Panc1 (cell line): ENCODE measurements at regions not wholly inside any gene's neighbourhood (a gene's known extent, or its start where the extent isn't known, plus 50 kb on each side); places are given as distances from the start of the nearest gene placed in this dataset.

ENCODE experiments used
- ATAC-seq: fragments of 200-7000 bp; cut with Tn5 transposase; 2 replicates; pipeline ENCODE4 v1.9.1; 2020; ENCODE audit warnings: mild to moderate bottlenecking, moderate library complexity
- BruUV-seq: library from RNA; stranded (reverse); fragments of 400-500 nt; replicated peaks from 2 replicates; lab custom pipeline; 2021; lab: Mats Ljungman, UMichigan
- CTCF ChIA-PET: fragments of 300-600 bp; sonication (Branson Sonifier 250); formaldehyde crosslinking; loops from one replicate; lab custom pipeline; 2022; ENCODE audit warnings: antibody characterized with exemption; lab: Charles Lee
- POLR2A ChIA-PET: fragments of 300-600 bp; sonication (Branson Sonifier 250); formaldehyde crosslinking; loops from one replicate; lab custom pipeline; 2022; ENCODE audit warnings: antibody characterized with exemption; lab: Charles Lee
- DNase-seq: peaks from one replicate; pipeline ENCODE4 v3.0.0-alpha.2; 2010; ENCODE audit warnings: low read depth, low spot score
- H3K27ac ChIP-seq: 2 replicates; pipeline ENCODE4 v1.5.1; 2011; ENCODE audit warnings: mild to moderate bottlenecking, low read length, inconsistent platforms
- H3K27me3 ChIP-seq: fragments of 200-500 bp; sonication (Bioruptor generic); 2 replicates; pipeline ENCODE4 v1.6.0; 2014; ENCODE audit warnings: low read length, inconsistent platforms; ENCODE audit not compliant: control insufficient read depth, insufficient read depth
- H3K36me3 ChIP-seq: fragments of 200-500 bp; sonication (Bioruptor generic); 2 replicates; pipeline ENCODE4 v1.5.1; 2014; ENCODE audit warnings: inconsistent platforms, mild to moderate bottlenecking, low read length, moderate library complexity; ENCODE audit not compliant: control insufficient read depth, insufficient read depth
- H3K4me1 ChIP-seq: 2 replicates; pipeline ENCODE4 v1.5.1; 2011; ENCODE audit warnings: inconsistent platforms, mild to moderate bottlenecking, low read length, moderate library complexity; ENCODE audit not compliant: control insufficient read depth, insufficient read depth
- H3K4me3 ChIP-seq, 2 experiments: 2 replicates each; pipeline ENCODE4 v1.5.1; 2011 to 2012; ENCODE audit warnings: low read depth in 2 of 2, low read length in 2 of 2, mild to moderate bottlenecking in 2 of 2, inconsistent platforms in 1 of 2, moderate library complexity in 1 of 2
- H3K9me3 ChIP-seq: fragments of 200-500 bp; sonication (Bioruptor generic); 2 replicates; pipeline ENCODE4 v1.5.1; 2014; ENCODE audit warnings: low read depth, mild to moderate bottlenecking, inconsistent platforms, low read length, moderate library complexity; ENCODE audit not compliant: control insufficient read depth, insufficient read depth
- POLR2AphosphoS5 ChIP-seq: IDR thresholded peaks from 2 replicates; pipeline ENCODE4 v1.6.1; 2012; ENCODE audit warnings: mild to moderate bottlenecking, low read depth, low read length, moderate library complexity
- SIN3A ChIP-seq: IDR thresholded peaks from 2 replicates; pipeline ENCODE4 v1.6.1; 2012; ENCODE audit warnings: low read depth, mild to moderate bottlenecking, low read length, moderate library complexity, borderline replicate concordance; ENCODE audit not compliant: insufficient read depth
- TCF7L2 ChIP-seq: IDR thresholded peaks from 2 replicates; pipeline ENCODE4 v1.6.1; 2011; ENCODE audit warnings: mild to moderate bottlenecking, low read depth, low read length, inconsistent platforms
- in situ Hi-C: cut with HindIII; loops from 2 replicates; pipeline ENCODE4 v1.10.0; 2016; ENCODE audit warnings: low sequenced_read_pairs, low pct_unique_long_range_greater_than_20kb
- intact Hi-C: fragments of 100-400 bp; cut with micrococcal nuclease; formaldehyde crosslinking; loops from one replicate; pipeline ENCODE4 v1.10.0; 2022; ENCODE audit not compliant: unreplicated experiment
- TF ChIP-seq, protein P1 (sequence below): fragments of 450-650 bp; IDR thresholded peaks from 2 replicates; pipeline ENCODE4 v1.5.1; 2017; ENCODE audit warnings: mild to moderate bottlenecking
- TF ChIP-seq, protein P2 (sequence below), 2 experiments: IDR thresholded peaks; 2 replicates each; pipeline ENCODE4 v1.6.1; 2011 to 2012; ENCODE audit warnings: low read depth in 2 of 2, control low read depth in 1 of 2, low read length in 1 of 2, mild to moderate bottlenecking in 1 of 2, moderate library complexity in 1 of 2; ENCODE audit not compliant: insufficient read depth in 1 of 2

DNA sequence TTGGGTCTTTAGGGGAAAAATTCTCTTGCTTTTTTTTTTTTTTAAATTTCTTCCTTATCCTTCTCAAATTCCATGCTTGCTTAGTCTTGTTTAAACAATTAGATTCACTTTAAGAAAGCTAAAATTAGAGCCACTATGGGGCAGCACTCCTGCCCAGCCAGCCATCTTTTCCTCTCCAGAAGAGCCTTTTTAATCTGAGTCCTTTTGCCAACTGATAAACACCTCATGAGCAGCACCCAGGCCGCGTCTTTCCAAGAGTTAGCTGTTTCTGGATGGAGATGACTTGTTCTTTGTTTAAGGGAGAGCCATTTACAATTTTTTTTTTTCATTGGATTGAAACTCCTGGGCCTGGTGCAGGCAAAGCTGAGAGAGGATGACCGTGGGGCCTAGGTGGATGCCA is 53.3 kb upstream of the TSPAN2 start:
- H3K4me1 ChIP-seq = no peaks in the 10 kb centered on the region
- POLR2A ChIA-PET = no interaction called here
- no peaks in the 10 kb centered on the region for H3K27me3 ChIP-seq
- CTCF ChIA-PET = no interaction called here
- no peak overlapping the region for H3K27ac ChIP-seq
- BruUV-seq = no TSS peak
- in situ Hi-C loops (no loop called here), intact Hi-C loops (no loop called here)
- no peak for TF ChIP-seq SIN3A
- TF ChIP-seq TCF7L2 = no peak
- TF ChIP-seq, protein P1, sequence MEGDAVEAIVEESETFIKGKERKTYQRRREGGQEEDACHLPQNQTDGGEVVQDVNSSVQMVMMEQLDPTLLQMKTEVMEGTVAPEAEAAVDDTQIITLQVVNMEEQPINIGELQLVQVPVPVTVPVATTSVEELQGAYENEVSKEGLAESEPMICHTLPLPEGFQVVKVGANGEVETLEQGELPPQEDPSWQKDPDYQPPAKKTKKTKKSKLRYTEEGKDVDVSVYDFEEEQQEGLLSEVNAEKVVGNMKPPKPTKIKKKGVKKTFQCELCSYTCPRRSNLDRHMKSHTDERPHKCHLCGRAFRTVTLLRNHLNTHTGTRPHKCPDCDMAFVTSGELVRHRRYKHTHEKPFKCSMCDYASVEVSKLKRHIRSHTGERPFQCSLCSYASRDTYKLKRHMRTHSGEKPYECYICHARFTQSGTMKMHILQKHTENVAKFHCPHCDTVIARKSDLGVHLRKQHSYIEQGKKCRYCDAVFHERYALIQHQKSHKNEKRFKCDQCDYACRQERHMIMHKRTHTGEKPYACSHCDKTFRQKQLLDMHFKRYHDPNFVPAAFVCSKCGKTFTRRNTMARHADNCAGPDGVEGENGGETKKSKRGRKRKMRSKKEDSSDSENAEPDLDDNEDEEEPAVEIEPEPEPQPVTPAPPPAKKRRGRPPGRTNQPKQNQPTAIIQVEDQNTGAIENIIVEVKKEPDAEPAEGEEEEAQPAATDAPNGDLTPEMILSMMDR = no peak
- TF ChIP-seq POLR2AphosphoS5 = no peak
- TF ChIP-seq, protein P2, sequence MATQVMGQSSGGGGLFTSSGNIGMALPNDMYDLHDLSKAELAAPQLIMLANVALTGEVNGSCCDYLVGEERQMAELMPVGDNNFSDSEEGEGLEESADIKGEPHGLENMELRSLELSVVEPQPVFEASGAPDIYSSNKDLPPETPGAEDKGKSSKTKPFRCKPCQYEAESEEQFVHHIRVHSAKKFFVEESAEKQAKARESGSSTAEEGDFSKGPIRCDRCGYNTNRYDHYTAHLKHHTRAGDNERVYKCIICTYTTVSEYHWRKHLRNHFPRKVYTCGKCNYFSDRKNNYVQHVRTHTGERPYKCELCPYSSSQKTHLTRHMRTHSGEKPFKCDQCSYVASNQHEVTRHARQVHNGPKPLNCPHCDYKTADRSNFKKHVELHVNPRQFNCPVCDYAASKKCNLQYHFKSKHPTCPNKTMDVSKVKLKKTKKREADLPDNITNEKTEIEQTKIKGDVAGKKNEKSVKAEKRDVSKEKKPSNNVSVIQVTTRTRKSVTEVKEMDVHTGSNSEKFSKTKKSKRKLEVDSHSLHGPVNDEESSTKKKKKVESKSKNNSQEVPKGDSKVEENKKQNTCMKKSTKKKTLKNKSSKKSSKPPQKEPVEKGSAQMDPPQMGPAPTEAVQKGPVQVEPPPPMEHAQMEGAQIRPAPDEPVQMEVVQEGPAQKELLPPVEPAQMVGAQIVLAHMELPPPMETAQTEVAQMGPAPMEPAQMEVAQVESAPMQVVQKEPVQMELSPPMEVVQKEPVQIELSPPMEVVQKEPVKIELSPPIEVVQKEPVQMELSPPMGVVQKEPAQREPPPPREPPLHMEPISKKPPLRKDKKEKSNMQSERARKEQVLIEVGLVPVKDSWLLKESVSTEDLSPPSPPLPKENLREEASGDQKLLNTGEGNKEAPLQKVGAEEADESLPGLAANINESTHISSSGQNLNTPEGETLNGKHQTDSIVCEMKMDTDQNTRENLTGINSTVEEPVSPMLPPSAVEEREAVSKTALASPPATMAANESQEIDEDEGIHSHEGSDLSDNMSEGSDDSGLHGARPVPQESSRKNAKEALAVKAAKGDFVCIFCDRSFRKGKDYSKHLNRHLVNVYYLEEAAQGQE (IDR thresholded peaks at IDR 0.05; ENCODE audit: insufficient read depth in 1 of 2, low read depth in 2 of 2, low read length in 1 of 2) = no peak
- DNase-seq (no peak), ATAC-seq (no peak)
- no peaks in the 10 kb centered on the region for H3K9me3 ChIP-seq
- H3K36me3 ChIP-seq = no peaks in the 10 kb centered on the region
- H3K4me3 ChIP-seq = no peak overlapping the region

DNA sequence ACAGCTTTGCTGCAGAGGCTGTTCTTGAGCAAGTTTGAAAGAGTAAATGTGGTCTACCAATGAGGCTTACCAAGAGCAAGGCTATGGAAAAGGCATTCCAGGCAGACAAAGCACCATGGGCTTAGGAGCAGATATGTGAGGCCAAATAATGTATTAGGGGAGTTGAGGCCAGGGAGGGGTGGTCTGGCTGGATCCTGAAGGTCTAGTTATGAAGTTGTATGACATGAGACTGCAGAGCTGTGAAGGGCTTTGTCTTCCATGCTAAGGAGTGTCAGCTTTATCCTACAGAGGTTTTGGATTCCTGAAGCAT is 51.8 kb upstream of the TSPAN2 start:
- POLR2A ChIA-PET = no interaction called here
- TF ChIP-seq POLR2AphosphoS5 (no peak), SIN3A (no peak), TCF7L2 (no peak)
- TF ChIP-seq, protein P1 = no peak
- TF ChIP-seq, protein P2 (IDR thresholded peaks at IDR 0.05; ENCODE audit: insufficient read depth in 1 of 2, low read depth in 2 of 2, low read length in 1 of 2) = no peak
- Histone ChIP-seq H3K36me3 (no peaks in the 10 kb centered on the region), H3K4me1 (no peaks in the 10 kb centered on the region), H3K9me3 (no peaks in the 10 kb centered on the region), H3K27ac (no peak overlapping the region), H3K27me3 (no peaks in the 10 kb centered on the region), H3K4me3 (no peak overlapping the region)
- CTCF ChIA-PET = no interaction called here
- in situ Hi-C loops (no loop called here), intact Hi-C loops (no loop called here)
- DNase-seq = no peak
- BruUV-seq = no TSS peak
- no peak for ATAC-seq
